ENCODE measurements at regions not wholly inside any gene's neighbourhood (a gene's known extent, or its start where the extent isn't known, plus 50 kb on each side); places are given as distances from the start of the nearest gene placed in this dataset.

GRCh38 chr1:195241066-195241465 lies 1367.2 kb downstream of the KCNT2 start:
- no peak for TF ChIP-seq TAF1 (IDR thresholded peaks at IDR 0.05; ENCODE audit: borderline replicate concordance, insufficient read depth, low read length)
- no peak for TF ChIP-seq POLR2AphosphoS5 (IDR thresholded peaks at IDR 0.05; ENCODE audit: low read depth, low read length)
